HG02973 (cell line): ENCODE measurements at regions not wholly inside any gene's neighbourhood (a gene's known extent, or its start where the extent isn't known, plus 50 kb on each side); places are given as distances from the start of the nearest gene placed in this dataset.

Experiments
- ATAC-seq: cut with Tn5 transposase; IDR thresholded peaks from one replicate; pipeline ENCODE4 v1.9.1; 2021; ENCODE audit warnings: moderate library complexity; ENCODE audit not compliant: unreplicated experiment

DNA sequence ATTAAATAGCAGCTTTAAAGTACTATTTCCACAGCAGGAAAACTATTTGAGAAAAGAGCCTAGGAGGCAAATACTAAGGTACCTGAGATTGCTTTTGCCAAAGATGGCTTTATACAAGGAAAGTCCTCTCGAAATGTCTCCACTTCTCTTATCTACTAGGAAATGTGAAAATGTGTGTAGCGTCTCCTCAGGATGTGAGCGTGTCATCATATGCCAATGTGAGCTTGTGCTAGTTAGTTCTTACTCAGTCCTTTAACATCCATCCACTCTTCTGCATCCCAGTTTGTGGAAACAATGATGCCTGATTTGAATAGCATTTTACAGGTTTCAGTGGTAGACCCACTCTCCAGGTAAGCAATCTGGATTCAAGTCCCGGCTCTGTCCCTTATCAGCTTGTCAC, 421.0 kb downstream of the DYNC2H1 start:
- no peak for ATAC-seq

DNA sequence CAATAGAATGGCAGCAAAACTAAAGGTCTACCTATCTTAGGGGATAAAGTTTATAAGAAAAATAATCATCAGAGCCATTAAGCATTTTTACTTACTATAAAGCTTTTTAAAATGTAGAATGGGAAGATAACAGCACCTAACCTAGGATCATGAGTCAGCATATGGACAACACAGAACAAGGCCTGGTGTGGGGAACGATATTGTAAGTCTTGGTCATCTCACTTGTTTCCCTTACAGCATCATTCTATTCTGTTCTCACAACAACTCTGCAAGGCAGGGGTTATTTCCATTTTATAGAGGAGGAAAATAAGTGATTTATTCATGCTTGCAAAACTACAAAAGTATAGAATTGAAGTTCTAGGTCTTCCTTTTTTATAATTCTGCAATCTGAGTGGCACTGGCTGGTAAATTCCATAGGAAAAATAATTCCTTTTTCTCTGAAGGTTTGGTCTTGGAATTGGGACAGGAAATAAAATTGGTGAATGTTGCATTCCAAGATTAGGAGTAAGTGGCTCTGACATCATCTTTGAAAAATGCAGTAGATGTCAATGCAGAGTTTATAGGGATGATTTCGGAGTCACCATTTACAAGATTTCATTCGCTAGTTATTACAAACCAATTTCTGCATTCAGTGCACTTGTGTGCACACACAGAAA, 423.0 kb downstream of the DYNC2H1 start:
- no peak for ATAC-seq

DNA sequence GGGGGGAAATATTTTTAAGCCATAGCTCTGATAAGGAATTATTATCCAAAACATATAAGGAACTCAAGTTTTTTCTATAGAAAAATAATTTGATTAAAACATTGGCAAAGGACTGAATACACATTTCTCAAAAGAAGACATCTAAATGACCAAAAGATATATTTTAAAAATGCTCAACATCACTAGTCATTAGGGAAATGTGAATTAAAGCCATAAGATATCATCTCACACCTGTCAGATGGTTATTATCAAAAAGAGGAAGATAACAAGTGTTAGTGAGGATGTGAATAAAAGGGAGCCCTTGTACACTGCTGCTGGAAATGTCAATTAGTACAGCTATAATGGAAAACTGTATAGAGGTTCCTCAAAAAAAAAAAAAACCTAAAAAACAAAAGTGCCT, 425.0 kb downstream of the DYNC2H1 start:
- ATAC-seq, result no peak

- no peak for ATAC-seq
Observed at GRCh38 chr11:103534959-103535358, 425.7 kb downstream of the DYNC2H1 start.

GRCh38 chr11:103536335-103536722, 427.1 kb downstream of the DYNC2H1 start:
- ATAC-seq, result no peak

DNA sequence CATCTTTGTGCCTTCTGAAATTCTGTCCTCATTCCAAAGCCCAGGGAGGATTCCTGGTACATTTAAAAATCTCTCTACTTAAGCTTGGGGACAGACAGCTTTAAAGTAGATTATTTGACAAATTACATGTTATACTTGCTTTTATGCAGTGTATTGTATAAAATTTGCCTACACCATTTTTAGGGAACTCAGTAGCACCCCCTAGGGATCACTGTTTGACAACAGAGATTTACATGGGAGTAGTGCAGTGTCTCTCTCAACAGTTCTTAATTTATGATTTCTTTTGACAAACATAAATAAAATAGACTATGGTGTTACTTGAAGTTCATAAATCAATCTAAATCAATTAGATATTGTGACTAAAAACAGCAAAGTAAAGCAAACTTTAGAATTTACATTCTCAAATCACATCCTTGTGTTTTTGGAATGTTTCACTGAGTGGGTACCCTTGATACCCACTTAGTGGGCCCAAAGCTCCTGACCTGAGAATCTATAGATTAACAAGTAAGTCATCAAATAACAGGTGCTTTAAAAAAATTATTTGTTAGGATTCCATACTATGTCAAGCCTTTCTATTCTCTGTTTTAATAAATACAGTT, 428.8 kb downstream of the DYNC2H1 start:
- ATAC-seq, result no peak

DNA sequence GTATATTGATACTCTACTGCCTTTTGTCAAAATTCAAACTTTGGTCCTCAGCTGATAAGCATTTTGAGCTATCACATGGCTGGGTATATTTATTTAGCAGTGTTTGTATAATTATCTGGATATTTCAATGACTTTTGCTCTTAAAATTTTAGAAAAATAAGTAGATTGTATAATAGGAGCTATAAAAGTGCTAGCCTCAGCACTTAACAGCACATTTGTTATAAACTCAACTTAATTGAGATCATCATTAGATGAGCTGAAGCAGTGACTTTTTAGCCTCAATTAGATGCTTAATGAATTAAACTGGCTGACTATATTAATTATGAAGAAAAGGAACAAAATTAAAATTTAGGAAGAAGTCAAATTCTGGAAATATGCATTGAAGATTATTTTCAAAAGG, 429.9 kb downstream of the DYNC2H1 start:
- no peak for ATAC-seq

- ATAC-seq, result no peak
Observed at GRCh38 chr11:103541186-103541795, 432.1 kb downstream of the DYNC2H1 start.

GRCh38 chr11:103542851-103543250, 433.6 kb downstream of the DYNC2H1 start:
- ATAC-seq, result no peak

- no peak for ATAC-seq
Observed at GRCh38 chr11:103543456-103543855, 434.2 kb downstream of the DYNC2H1 start.

DNA sequence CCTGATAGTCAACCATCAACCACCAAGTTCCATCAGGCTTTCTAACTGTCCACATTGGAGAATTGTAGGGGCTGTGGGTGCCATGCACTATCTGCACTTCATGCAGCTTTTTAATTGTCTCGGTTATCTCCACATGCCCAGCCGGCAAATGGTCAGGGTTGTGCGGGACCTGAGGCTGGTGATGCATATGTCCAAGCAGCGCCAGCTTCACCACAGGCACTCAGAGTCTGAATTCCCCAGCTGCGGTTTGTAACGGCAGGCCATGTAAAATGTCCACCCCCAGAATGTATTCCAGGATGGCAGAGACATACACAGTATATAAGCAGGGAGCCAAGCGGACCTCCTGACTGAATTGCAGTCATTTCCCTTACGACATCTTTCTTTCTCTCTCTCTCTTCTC, 435.6 kb downstream of the DYNC2H1 start:
- ATAC-seq, result no peak

DNA sequence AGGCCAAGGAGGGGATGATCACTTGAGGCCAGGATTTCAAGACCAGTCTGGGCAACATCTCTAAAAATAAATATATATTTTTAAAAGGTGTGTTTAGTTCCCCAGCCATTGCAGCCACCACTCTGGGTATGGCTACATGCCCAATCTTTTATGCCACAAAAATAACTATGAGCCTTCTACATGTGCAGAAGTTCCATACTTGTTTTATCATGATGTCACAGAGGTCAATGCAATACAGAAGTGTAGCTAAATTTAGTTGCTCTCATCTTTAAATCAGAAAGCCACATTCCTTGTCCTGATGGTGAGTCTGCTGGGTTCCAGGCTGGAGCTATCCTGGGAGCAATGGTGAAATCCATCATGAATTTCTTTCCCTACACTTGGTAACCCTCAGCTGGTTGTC, 436.3 kb downstream of the DYNC2H1 start:
- ATAC-seq, result no peak

DNA sequence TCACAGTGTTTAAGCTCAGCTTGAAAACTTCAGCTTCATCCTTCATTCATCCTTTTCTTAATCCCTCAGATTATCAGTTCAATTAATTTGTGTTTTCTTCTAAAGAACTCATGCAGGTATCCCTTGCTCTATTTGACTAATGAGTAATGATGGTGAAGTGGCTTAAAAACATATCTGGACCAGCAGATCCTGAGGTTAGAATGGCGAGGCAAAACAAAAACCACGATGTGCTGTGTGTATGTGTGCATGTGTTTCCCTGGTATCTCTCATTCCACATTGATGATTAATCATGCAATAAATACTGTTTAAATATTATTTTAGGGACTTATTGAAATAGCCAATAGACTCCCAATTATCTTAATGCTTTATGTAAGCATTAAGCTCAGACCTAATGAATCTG, 437.0 kb downstream of the DYNC2H1 start:
- no peak for ATAC-seq

- no peak for ATAC-seq
Observed at GRCh38 chr11:103547024-103547423, 437.8 kb downstream of the DYNC2H1 start.

- ATAC-seq, result no peak
Observed at GRCh38 chr11:103547691-103548090, 438.5 kb downstream of the DYNC2H1 start.

- ATAC-seq, result no peak
Observed at GRCh38 chr11:103548838-103549237, 439.6 kb downstream of the DYNC2H1 start.

GRCh38 chr11:103550811-103551210, 441.6 kb downstream of the DYNC2H1 start:
- no peak for ATAC-seq

- ATAC-seq, result no peak
Observed at GRCh38 chr11:103552086-103552485, 442.9 kb downstream of the DYNC2H1 start.

GRCh38 chr11:103556171-103556570, 446.9 kb downstream of the DYNC2H1 start:
- ATAC-seq, result no peak

DNA sequence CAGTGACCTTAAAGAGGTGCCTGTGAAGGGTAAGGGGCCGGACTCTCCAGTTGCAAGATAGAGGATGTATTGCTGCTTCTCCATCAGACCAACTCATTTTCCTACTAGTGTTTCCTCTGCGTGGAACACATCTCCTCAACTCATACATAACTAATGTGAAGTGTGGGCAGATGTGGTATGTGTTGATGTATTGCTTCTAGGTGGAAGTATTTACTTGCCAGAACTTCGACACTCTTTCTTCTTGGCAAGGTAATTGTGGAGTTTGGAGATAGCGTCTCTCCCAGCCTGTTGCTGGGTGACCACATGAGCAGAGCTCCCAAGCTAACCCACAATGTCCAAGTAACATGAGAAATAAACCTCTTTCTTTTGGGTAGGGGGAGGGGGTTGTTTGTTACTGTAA, 456.9 kb downstream of the DYNC2H1 start:
- no peak for ATAC-seq

- no peak for ATAC-seq
Observed at GRCh38 chr11:103581760-103582159, 454.7 kb upstream of the DDI1 start.

DNA sequence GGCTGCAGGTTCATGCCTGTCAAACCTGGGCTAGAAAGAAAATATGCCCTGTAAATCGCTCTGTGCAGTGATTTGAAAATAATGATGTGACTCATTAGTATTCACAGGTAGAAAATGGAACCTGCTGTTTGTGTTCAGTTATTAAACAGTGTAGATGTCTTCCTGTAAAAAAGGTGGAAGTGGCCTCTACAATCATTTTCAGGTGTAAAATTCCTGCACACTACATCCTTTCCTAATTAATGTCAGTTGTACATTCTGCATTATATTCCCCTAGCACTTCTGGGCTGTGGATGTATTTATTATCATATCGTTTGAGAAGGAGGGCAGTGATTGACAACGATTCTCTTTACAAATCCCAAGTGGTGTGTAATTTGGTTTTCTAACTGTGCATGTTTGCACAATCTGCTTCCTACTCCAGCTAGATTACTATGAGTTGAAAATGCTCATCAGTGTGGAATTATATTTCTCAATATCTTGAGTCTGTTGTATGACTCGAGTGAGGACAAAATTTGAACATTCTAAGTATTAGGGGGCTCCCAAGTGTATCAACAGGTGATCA, 454.0 kb upstream of the DDI1 start:
- no peak for ATAC-seq
